Endodermal cell (in vitro differentiated cells): ENCODE measurements at regions not wholly inside any gene's neighbourhood (a gene's known extent, or its start where the extent isn't known, plus 50 kb on each side); places are given as distances from the start of the nearest gene placed in this dataset.

ENCODE experiments used
- DNase-seq: peaks from one replicate; pipeline ENCODE4 v3.0.0-alpha.2; 2017
- H3K27ac ChIP-seq: 2 replicates; pipeline ENCODE4 v1.5.1; 2013; ENCODE audit warnings: mild to moderate bottlenecking, low read depth, low read length, moderate library complexity
- H3K27me3 ChIP-seq: 2 replicates; pipeline ENCODE4 v1.6.1; 2013; ENCODE audit warnings: mild to moderate bottlenecking, low read length, moderate library complexity; ENCODE audit not compliant: insufficient read depth, control insufficient read depth, poor library complexity, severe bottlenecking
- H3K36me3 ChIP-seq: 2 replicates; pipeline ENCODE4 v1.7.0; 2013; ENCODE audit warnings: mild to moderate bottlenecking, low read length, moderate library complexity; ENCODE audit not compliant: control insufficient read depth, insufficient read depth
- H3K4me1 ChIP-seq: one replicate; pipeline ENCODE4 v1.7.0; 2013; ENCODE audit warnings: low read length; ENCODE audit not compliant: control insufficient read depth, insufficient read depth
- H3K4me3 ChIP-seq: 2 replicates; pipeline ENCODE4 v1.5.1; 2013; ENCODE audit warnings: mild to moderate bottlenecking, low read length, moderate library complexity
- H3K9ac ChIP-seq: 2 replicates; pipeline ENCODE4 v1.6.1; 2013; ENCODE audit warnings: mild to moderate bottlenecking, low read length, moderate library complexity; ENCODE audit not compliant: poor library complexity, severe bottlenecking; ENCODE audit errors: extremely low read depth
- H3K9me3 ChIP-seq: 2 replicates; pipeline ENCODE4 v1.6.1; 2013; ENCODE audit warnings: mild to moderate bottlenecking, low read length, moderate library complexity; ENCODE audit not compliant: control insufficient read depth
- H3K27ac Mint-ChIP-seq: 2 replicates; pipeline ENCODE4 v1.8.0; 2020; ENCODE audit warnings: mixed read lengths
- H3K27me3 Mint-ChIP-seq: 2 replicates; pipeline ENCODE4 v1.8.0; 2021; ENCODE audit warnings: mild to moderate bottlenecking, mixed read lengths; ENCODE audit not compliant: insufficient read depth
- H3K36me3 Mint-ChIP-seq: 2 replicates; pipeline ENCODE4 v1.8.0; 2020; ENCODE audit warnings: low read depth, mixed read lengths
- H3K4me1 Mint-ChIP-seq: 2 replicates; pipeline ENCODE4 v1.8.0; 2020; ENCODE audit warnings: mixed read lengths
- H3K4me3 Mint-ChIP-seq: 2 replicates; pipeline ENCODE4 v1.8.0; 2020; ENCODE audit warnings: mild to moderate bottlenecking, moderate library complexity, mixed read lengths
- H3K9me3 Mint-ChIP-seq: 2 replicates; pipeline ENCODE4 v1.8.0; 2020; ENCODE audit warnings: mild to moderate bottlenecking, mixed read lengths
- WGBS, 2 experiments: methylation state at CpG; one replicate each; pipeline versions ENCODE4 v1.1.5 to v1.1.7; 2013; ENCODE audit warnings: missing lambda C conversion rate in 2 of 2, mixed read lengths in 1 of 2; ENCODE audit not compliant: insufficient coverage in 1 of 2, insufficient read length in 1 of 2; 5-methylcytosine and 5-hydroxymethylcytosine counted together
- TF ChIP-seq, protein P1 (sequence below): fragments of 200-600 bp; sonication (generic); conservative IDR thresholded peaks from 2 replicates; pipeline ENCODE4 v1.5.0; 2021; ENCODE audit warnings: antibody characterized with exemption, mild to moderate bottlenecking

DNA sequence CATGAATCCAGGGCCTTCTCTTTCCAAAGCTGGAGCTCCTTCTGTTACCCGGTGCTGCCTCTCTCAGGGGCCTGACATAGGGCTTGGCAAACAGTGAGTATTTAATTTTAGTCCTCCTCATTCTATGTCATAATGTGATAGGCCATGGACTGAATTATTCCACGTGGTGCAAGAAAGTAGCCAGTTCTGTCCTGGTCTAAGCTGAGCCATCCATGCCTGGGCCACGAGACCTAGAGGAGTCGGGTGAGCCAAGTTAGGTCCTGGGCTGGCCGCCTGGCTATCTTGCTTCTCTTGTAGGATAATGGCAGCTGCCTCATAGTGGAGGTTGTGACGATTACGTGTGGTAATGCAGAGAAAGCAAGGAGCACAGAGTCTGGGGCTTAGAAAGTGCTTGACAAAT lies 170.6 kb downstream of the FAM43A start:
- no peaks in the 10 kb centered on the region for H3K4me1 ChIP-seq
- no peak for DNase-seq
- peaks cover 8% of the 10 kb centered on the region for H3K4me1 Mint-ChIP-seq
- no peak overlapping the region for H3K9ac ChIP-seq
- no peaks in the 10 kb centered on the region for H3K27me3 Mint-ChIP-seq
- no peaks in the 10 kb centered on the region for H3K27me3 ChIP-seq
- TF ChIP-seq, protein P1, sequence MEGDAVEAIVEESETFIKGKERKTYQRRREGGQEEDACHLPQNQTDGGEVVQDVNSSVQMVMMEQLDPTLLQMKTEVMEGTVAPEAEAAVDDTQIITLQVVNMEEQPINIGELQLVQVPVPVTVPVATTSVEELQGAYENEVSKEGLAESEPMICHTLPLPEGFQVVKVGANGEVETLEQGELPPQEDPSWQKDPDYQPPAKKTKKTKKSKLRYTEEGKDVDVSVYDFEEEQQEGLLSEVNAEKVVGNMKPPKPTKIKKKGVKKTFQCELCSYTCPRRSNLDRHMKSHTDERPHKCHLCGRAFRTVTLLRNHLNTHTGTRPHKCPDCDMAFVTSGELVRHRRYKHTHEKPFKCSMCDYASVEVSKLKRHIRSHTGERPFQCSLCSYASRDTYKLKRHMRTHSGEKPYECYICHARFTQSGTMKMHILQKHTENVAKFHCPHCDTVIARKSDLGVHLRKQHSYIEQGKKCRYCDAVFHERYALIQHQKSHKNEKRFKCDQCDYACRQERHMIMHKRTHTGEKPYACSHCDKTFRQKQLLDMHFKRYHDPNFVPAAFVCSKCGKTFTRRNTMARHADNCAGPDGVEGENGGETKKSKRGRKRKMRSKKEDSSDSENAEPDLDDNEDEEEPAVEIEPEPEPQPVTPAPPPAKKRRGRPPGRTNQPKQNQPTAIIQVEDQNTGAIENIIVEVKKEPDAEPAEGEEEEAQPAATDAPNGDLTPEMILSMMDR, result no peak
- H3K4me3 Mint-ChIP-seq, result no peak overlapping the region
- no peaks in the 10 kb centered on the region for H3K36me3 Mint-ChIP-seq
- H3K27ac Mint-ChIP-seq, result no peak overlapping the region
- H3K9me3 ChIP-seq, result no peaks in the 10 kb centered on the region
- H3K4me3 ChIP-seq, result no peak overlapping the region
- peaks cover 2% of the 10 kb centered on the region for H3K9me3 Mint-ChIP-seq
- 89 to 94% methylated on average over 6 to 7 of the region's 7 CpGs for WGBS, 2 experiments
- H3K36me3 ChIP-seq, result no peaks in the 10 kb centered on the region
- H3K27ac ChIP-seq, result no peak overlapping the region

DNA sequence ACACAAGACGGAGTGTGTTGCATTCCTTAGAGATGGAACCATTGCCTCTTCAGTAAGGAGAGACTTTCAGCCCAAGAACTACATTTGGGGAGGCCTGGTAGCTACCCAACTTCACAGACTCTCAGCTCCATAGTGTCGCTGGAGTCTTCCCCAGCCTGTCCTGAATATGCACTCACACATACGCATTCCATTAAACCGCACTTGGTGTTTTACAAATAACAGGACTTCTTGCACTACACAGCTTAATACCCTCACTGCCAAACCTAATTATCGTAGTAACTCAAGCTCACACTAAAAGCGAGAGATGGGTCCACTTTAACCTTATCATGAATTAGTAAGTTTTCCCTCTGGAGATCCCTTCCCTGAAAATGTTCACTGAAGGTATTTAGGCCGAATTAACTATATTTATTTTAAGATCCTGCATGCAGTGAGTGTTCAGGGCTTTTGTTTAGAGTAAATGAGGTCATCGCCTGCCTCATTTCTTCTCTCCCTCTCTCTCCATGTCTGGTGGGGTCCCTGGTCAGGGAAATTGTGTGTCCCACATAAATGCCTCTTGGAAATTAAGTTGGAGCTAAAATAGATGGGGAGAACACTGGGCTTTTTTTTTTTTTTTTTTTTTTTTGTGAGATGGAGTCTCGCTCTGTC lies 171.9 kb downstream of the FAM43A start:
- Mint-ChIP-seq H3K4me3 (no peak overlapping the region), H3K27ac (no peak overlapping the region), H3K9me3 (peaks cover 2% of the 10 kb centered on the region), H3K36me3 (no peaks in the 10 kb centered on the region), H3K4me1 (peaks cover 8% of the 10 kb centered on the region), H3K27me3 (no peaks in the 10 kb centered on the region)
- no peak for DNase-seq
- TF ChIP-seq, protein P1, result no peak
- Histone ChIP-seq H3K9me3 (no peaks in the 10 kb centered on the region), H3K36me3 (no peaks in the 10 kb centered on the region), H3K27ac (no peak overlapping the region), H3K4me1 (no peaks in the 10 kb centered on the region), H3K4me3 (no peak overlapping the region), H3K27me3 (no peaks in the 10 kb centered on the region), H3K9ac (no peak overlapping the region)
- WGBS, 2 experiments, result 93% methylated on average over 7 to 9 of the region's 9 CpGs

DNA sequence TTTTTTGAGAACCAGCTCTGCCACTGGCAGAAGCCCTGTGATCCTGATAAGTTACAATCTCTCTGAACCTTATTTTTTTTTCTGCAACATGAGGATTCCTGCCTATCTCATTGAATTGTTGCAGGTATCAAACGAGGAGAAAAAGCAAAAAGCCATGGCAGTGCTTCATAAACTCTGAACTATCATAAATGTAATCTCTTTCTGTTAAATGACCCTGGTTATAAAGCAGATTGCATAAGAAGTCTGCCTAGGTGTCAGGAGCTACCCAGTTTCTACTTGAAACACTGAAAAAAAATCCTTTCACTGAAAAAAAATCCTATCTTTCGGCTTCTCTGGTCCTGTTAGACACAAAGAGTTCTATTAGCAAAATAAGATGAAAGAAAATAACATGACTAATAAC lies 172.7 kb downstream of the FAM43A start:
- Histone ChIP-seq H3K9me3 (no peaks in the 10 kb centered on the region), H3K4me1 (no peaks in the 10 kb centered on the region), H3K9ac (no peak overlapping the region), H3K27me3 (no peaks in the 10 kb centered on the region), H3K27ac (no peak overlapping the region), H3K4me3 (no peak overlapping the region), H3K36me3 (no peaks in the 10 kb centered on the region)
- no peaks in the 10 kb centered on the region for H3K36me3 Mint-ChIP-seq
- WGBS, 2 experiments, result 86 to 93% methylated on average over 1 to 2 of the region's 2 CpGs
- H3K27me3 Mint-ChIP-seq, result no peaks in the 10 kb centered on the region
- peaks cover 13% of the 10 kb centered on the region for H3K4me1 Mint-ChIP-seq
- no peak for DNase-seq
- no peak overlapping the region for H3K4me3 Mint-ChIP-seq
- no peak overlapping the region for H3K27ac Mint-ChIP-seq
- H3K9me3 Mint-ChIP-seq, result peaks cover 2% of the 10 kb centered on the region
- TF ChIP-seq, protein P1, result no peak
